ENCODE measurements at regions not wholly inside any gene's neighbourhood (a gene's known extent, or its start where the extent isn't known, plus 50 kb on each side); places are given as distances from the start of the nearest gene placed in this dataset.

GRCh38 chr11:32253706-32254105, 162.8 kb downstream of the RCN1 start:
- FAIRE-seq: no peak
- Histone ChIP-seq H3K4me2 (ENCODE audit: low read depth, low read length) (no peak overlapping the region), H3K9me3 (ENCODE audit: low read length) (no peaks in the 10 kb centered on the region), H3K27ac (ENCODE audit: extremely low read length, insufficient read depth, low read length) (no peak overlapping the region), H3K4me3 (replicated peaks in 1 of 3; ENCODE audit: insufficient read depth in 1 of 3, low read depth in 2 of 3, low read length in 3 of 3) (no peak overlapping the region), H3K9ac (ENCODE audit: insufficient read depth, low read depth, low read length) (no peak overlapping the region), H3K27me3 (ENCODE audit: control insufficient read depth in 1 of 2, insufficient read depth in 2 of 2, low read length in 2 of 2) (peaks cover 0 to 26% of the 10 kb centered on the region in 2 experiments; a peak in 3 of 5 replicates), H3K36me3 (replicated peaks in 1 of 2; ENCODE audit: control insufficient read depth in 1 of 2, insufficient read depth in 2 of 2, low read length in 2 of 2) (no peaks in the 10 kb centered on the region), H2AFZ (ENCODE audit: low read length) (no peak overlapping the region), H3K4me1 (ENCODE audit: insufficient read depth, low read length) (no peaks in the 10 kb centered on the region), H4K20me1 (ENCODE audit: insufficient read depth, low read length) (no peaks in the 10 kb centered on the region), H3K79me2 (ENCODE audit: insufficient read depth, low read length) (no peaks in the 10 kb centered on the region)
- ChIA-PET POLR2A (no interaction called here), CTCF (ENCODE audit: low intra/inter-chr PET ratio, low total read pairs) (no interaction called here)
- in situ Hi-C loops (cut with HindIII; ENCODE audit: extremely low pct_ligation_motif_present, low pct_unique_long_range_greater_than_20kb) (no loop called here), intact Hi-C loops (cut with micrococcal nuclease; ENCODE audit: unreplicated experiment) (no loop called here)
- ATAC-seq: no peak
- no peak for DNase-seq (ENCODE audit: low spot score)
- BruUV-seq (replicated peaks): no TSS peak
- 14% methylated on average over 3 of the region's 3 CpGs for WGBS (ENCODE audit: low lambda C conversion rate)
- TF ChIP-seq RNF2 (conservative IDR thresholded peaks at IDR 0.05; ENCODE audit: low read depth) (no peak), DNMT1 (CRISPR knock-in tag; IDR thresholded peaks at IDR 0.05) (no peak), ASH2L (IDR thresholded peaks at IDR 0.05; ENCODE audit: insufficient read length, low read depth, low read length) (no peak), THAP8 (CRISPR knock-in tag; IDR thresholded peaks at IDR 0.05; ENCODE audit: borderline replicate concordance) (no peak), SUZ12 (IDR thresholded peaks at IDR 0.05; ENCODE audit: low read depth, low read length) (no peak)
- TF ChIP-seq, protein P1, sequence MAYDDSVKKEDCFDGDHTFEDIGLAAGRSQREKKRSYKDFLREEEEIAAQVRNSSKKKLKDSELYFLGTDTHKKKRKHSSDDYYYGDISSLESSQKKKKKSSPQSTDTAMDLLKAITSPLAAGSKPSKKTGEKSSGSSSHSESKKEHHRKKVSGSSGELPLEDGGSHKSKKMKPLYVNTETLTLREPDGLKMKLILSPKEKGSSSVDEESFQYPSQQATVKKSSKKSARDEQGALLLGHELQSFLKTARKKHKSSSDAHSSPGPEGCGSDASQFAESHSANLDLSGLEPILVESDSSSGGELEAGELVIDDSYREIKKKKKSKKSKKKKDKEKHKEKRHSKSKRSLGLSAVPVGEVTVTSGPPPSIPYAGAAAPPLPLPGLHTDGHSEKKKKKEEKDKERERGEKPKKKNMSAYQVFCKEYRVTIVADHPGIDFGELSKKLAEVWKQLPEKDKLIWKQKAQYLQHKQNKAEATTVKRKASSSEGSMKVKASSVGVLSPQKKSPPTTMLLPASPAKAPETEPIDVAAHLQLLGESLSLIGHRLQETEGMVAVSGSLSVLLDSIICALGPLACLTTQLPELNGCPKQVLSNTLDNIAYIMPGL (CRISPR knock-in tag; IDR thresholded peaks at IDR 0.05; ENCODE audit: borderline replicate concordance in 1 of 2, low read depth in 1 of 2): no peak
- TF ChIP-seq, protein P2, sequence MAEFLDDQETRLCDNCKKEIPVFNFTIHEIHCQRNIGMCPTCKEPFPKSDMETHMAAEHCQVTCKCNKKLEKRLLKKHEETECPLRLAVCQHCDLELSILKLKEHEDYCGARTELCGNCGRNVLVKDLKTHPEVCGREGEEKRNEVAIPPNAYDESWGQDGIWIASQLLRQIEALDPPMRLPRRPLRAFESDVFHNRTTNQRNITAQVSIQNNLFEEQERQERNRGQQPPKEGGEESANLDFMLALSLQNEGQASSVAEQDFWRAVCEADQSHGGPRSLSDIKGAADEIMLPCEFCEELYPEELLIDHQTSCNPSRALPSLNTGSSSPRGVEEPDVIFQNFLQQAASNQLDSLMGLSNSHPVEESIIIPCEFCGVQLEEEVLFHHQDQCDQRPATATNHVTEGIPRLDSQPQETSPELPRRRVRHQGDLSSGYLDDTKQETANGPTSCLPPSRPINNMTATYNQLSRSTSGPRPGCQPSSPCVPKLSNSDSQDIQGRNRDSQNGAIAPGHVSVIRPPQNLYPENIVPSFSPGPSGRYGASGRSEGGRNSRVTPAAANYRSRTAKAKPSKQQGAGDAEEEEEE (CRISPR knock-in tag; IDR thresholded peaks at IDR 0.05; ENCODE audit: borderline replicate concordance): no peak
- TF ChIP-seq, protein P3, sequence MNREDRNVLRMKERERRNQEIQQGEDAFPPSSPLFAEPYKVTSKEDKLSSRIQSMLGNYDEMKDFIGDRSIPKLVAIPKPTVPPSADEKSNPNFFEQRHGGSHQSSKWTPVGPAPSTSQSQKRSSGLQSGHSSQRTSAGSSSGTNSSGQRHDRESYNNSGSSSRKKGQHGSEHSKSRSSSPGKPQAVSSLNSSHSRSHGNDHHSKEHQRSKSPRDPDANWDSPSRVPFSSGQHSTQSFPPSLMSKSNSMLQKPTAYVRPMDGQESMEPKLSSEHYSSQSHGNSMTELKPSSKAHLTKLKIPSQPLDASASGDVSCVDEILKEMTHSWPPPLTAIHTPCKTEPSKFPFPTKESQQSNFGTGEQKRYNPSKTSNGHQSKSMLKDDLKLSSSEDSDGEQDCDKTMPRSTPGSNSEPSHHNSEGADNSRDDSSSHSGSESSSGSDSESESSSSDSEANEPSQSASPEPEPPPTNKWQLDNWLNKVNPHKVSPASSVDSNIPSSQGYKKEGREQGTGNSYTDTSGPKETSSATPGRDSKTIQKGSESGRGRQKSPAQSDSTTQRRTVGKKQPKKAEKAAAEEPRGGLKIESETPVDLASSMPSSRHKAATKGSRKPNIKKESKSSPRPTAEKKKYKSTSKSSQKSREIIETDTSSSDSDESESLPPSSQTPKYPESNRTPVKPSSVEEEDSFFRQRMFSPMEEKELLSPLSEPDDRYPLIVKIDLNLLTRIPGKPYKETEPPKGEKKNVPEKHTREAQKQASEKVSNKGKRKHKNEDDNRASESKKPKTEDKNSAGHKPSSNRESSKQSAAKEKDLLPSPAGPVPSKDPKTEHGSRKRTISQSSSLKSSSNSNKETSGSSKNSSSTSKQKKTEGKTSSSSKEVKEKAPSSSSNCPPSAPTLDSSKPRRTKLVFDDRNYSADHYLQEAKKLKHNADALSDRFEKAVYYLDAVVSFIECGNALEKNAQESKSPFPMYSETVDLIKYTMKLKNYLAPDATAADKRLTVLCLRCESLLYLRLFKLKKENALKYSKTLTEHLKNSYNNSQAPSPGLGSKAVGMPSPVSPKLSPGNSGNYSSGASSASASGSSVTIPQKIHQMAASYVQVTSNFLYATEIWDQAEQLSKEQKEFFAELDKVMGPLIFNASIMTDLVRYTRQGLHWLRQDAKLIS (CRISPR knock-in tag; IDR thresholded peaks at IDR 0.05): no peak
- TF ChIP-seq, protein P4, sequence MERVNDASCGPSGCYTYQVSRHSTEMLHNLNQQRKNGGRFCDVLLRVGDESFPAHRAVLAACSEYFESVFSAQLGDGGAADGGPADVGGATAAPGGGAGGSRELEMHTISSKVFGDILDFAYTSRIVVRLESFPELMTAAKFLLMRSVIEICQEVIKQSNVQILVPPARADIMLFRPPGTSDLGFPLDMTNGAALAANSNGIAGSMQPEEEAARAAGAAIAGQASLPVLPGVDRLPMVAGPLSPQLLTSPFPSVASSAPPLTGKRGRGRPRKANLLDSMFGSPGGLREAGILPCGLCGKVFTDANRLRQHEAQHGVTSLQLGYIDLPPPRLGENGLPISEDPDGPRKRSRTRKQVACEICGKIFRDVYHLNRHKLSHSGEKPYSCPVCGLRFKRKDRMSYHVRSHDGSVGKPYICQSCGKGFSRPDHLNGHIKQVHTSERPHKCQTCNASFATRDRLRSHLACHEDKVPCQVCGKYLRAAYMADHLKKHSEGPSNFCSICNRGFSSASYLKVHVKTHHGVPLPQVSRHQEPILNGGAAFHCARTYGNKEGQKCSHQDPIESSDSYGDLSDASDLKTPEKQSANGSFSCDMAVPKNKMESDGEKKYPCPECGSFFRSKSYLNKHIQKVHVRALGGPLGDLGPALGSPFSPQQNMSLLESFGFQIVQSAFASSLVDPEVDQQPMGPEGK (CRISPR knock-in tag; IDR thresholded peaks at IDR 0.05): no peak
